DMS53 treated with DMSO at 0.1 percent for 48 hours (cell line): ENCODE measurements at regions not wholly inside any gene's neighbourhood (a gene's known extent, or its start where the extent isn't known, plus 50 kb on each side); places are given as distances from the start of the nearest gene placed in this dataset.

ENCODE experiments used
- DNase-seq: peaks from one replicate; lab custom pipeline; 2025; ENCODE audit not compliant: unreplicated experiment; lab: John Stamatoyannopoulos, UW

- DNase-seq = no peak
Observed at GRCh38 chr6:137775720-137776119, 91.3 kb upstream of the TNFAIP3 start.

- DNase-seq = no peak
Observed at GRCh38 chr6:137776256-137776655, 90.8 kb upstream of the TNFAIP3 start.

GRCh38 chr6:137776786-137777686 is 90.0 kb upstream of the TNFAIP3 start:
- no peak for DNase-seq

- DNase-seq = no peak
Observed at GRCh38 chr6:137777687-137778075, 89.4 kb upstream of the TNFAIP3 start.

GRCh38 chr6:137779982-137780381 is 87.1 kb upstream of the TNFAIP3 start:
- DNase-seq = no peak

GRCh38 chr6:137780447-137781034 is 86.5 kb upstream of the TNFAIP3 start:
- DNase-seq = no peak

- DNase-seq = no peak
Observed at GRCh38 chr6:137781639-137782038, 85.4 kb upstream of the TNFAIP3 start.

GRCh38 chr6:137782166-137783039 is 84.7 kb upstream of the TNFAIP3 start:
- DNase-seq = no peak

- no peak for DNase-seq
Observed at GRCh38 chr6:137783710-137784109, 83.3 kb upstream of the TNFAIP3 start.

- no peak for DNase-seq
Observed at GRCh38 chr6:137784583-137784982, 82.5 kb upstream of the TNFAIP3 start.

GRCh38 chr6:137787016-137787415 is 80.0 kb upstream of the TNFAIP3 start:
- DNase-seq = no peak

- DNase-seq = no peak
Observed at GRCh38 chr6:137788248-137788647, 78.8 kb upstream of the TNFAIP3 start.

GRCh38 chr6:137791281-137792159 is 75.5 kb upstream of the TNFAIP3 start:
- no peak for DNase-seq

- DNase-seq = no peak
Observed at GRCh38 chr6:137792160-137793033, 74.7 kb upstream of the TNFAIP3 start.

- DNase-seq = no peak
Observed at GRCh38 chr6:137793805-137794515, 73.1 kb upstream of the TNFAIP3 start.

- no peak for DNase-seq
Observed at GRCh38 chr6:137794516-137795201, 72.4 kb upstream of the TNFAIP3 start.

GRCh38 chr6:137795501-137795900 is 71.6 kb upstream of the TNFAIP3 start:
- no peak for DNase-seq

- no peak for DNase-seq
Observed at GRCh38 chr6:137798261-137798660, 68.8 kb upstream of the TNFAIP3 start.
